Neural crest cell (in vitro differentiated cells): ENCODE measurements at regions not wholly inside any gene's neighbourhood (a gene's known extent, or its start where the extent isn't known, plus 50 kb on each side); places are given as distances from the start of the nearest gene placed in this dataset.
A peak's percentile ranks its signal among the peaks of the same experiment; 100 is the strongest.
"Not testable (repeated sequence)": the region's sequence is repeated elsewhere in the genome, so short reads cannot be mapped to it uniquely, and the experiment has no call there.

Source experiments
- DNase-seq: peaks from one replicate; pipeline ENCODE4 v3.0.0; 2021; ENCODE audit warnings: low read depth, mixed read lengths, low spot score
- H3K27ac Mint-ChIP-seq: one replicate; pipeline ENCODE4 v1.8.0; 2021; ENCODE audit warnings: mild to moderate bottlenecking, mixed read lengths; ENCODE audit not compliant: unreplicated experiment
- H3K27me3 Mint-ChIP-seq: 2 replicates; pipeline ENCODE4 v1.8.0; 2021; ENCODE audit warnings: low read depth, mild to moderate bottlenecking, mixed read lengths
- H3K36me3 Mint-ChIP-seq: 2 replicates; pipeline ENCODE4 v1.8.0; 2021; ENCODE audit warnings: low read depth, mild to moderate bottlenecking, mixed read lengths
- H3K4me1 Mint-ChIP-seq: 2 replicates; pipeline ENCODE4 v1.8.0; 2021; ENCODE audit warnings: mixed read lengths
- H3K4me3 Mint-ChIP-seq: one replicate; pipeline ENCODE4 v1.8.0; 2021; ENCODE audit warnings: mild to moderate bottlenecking, mixed read lengths
- H3K9me3 Mint-ChIP-seq: 2 replicates; pipeline ENCODE4 v1.8.0; 2021; ENCODE audit warnings: mixed read lengths
- TF ChIP-seq, protein P1 (sequence below): fragments of 200-600 bp; sonication (generic); conservative IDR thresholded peaks from 2 replicates; pipeline ENCODE4 v1.5.0; 2021; ENCODE audit warnings: antibody characterized with exemption, mild to moderate bottlenecking

DNA sequence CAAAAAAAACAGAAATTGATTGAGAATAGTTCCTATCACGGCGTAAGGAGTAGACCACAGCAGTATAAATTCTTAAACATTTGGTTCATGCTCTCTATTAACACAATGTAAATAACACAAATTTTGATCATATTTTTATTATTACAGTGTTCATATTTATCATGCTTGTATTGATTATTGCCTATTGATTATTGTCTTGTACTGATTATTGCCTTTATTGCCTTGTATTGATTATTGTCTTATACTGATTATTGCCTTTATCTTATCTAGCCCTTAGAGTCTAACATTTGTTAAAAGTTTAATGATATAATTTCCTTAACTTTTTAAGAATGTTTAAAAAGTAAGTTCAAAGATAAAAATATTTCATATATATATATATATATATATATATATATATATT is 460.7 kb downstream of the KCNT2 start:
- H3K9me3 Mint-ChIP-seq, result no peaks in the 10 kb centered on the region
- TF ChIP-seq, protein P1, sequence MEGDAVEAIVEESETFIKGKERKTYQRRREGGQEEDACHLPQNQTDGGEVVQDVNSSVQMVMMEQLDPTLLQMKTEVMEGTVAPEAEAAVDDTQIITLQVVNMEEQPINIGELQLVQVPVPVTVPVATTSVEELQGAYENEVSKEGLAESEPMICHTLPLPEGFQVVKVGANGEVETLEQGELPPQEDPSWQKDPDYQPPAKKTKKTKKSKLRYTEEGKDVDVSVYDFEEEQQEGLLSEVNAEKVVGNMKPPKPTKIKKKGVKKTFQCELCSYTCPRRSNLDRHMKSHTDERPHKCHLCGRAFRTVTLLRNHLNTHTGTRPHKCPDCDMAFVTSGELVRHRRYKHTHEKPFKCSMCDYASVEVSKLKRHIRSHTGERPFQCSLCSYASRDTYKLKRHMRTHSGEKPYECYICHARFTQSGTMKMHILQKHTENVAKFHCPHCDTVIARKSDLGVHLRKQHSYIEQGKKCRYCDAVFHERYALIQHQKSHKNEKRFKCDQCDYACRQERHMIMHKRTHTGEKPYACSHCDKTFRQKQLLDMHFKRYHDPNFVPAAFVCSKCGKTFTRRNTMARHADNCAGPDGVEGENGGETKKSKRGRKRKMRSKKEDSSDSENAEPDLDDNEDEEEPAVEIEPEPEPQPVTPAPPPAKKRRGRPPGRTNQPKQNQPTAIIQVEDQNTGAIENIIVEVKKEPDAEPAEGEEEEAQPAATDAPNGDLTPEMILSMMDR, result no peak
- H3K27me3 Mint-ChIP-seq, result no peaks in the 10 kb centered on the region
- no peaks in the 10 kb centered on the region for H3K36me3 Mint-ChIP-seq
- no peak overlapping the region for H3K4me3 Mint-ChIP-seq
- H3K4me1 Mint-ChIP-seq, result peaks cover 29% of the 10 kb centered on the region
- no peak for DNase-seq
- no peak overlapping the region for H3K27ac Mint-ChIP-seq

DNA sequence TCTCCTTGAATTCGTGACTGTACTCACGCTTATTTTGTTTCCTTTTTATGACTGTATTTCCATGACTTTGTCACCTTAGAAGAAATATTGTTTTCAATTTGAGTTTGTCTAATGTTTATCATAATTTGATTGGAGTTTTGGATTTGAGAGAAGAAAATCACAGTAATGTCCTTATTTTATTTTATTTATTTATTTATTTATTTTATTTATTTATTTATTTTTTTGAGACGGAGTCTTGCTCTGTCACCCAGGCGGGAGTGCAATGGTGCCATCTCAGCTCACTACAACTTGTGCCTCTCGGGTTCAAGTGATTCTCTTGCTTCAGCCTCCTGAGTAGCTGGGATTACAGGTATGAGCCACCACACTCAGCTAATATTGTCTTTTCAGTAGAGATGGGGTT is 463.1 kb downstream of the KCNT2 start:
- not testable (repeated sequence) for H3K4me3 Mint-ChIP-seq, H3K36me3 Mint-ChIP-seq
- H3K4me1 Mint-ChIP-seq, result peaks cover 45% of the 10 kb centered on the region

DNA sequence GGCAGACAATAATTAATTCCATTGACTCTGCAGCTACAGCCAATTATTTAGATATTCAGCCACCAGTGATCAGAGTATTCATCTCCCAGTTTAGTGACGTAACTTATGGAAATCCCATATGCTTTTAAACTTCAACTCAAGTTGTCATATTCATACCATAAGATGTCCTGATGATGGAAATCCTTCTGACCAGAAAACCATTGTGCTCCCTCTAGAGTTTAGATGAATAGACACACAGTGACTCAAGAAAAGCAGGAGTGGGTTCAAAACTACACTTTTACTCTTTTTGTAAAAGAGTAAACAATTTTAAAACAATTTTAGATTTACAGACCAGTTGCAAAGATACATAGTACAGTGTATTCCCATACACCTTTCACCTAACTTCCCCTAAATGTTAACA is 463.7 kb downstream of the KCNT2 start:
- no peak for DNase-seq
- TF ChIP-seq, protein P1, result no peak
- no peaks in the 10 kb centered on the region for H3K36me3 Mint-ChIP-seq
- no peaks in the 10 kb centered on the region for H3K27me3 Mint-ChIP-seq
- H3K9me3 Mint-ChIP-seq, result no peaks in the 10 kb centered on the region
- peaks cover 48% of the 10 kb centered on the region for H3K4me1 Mint-ChIP-seq
- no peak overlapping the region for H3K27ac Mint-ChIP-seq
- no peak overlapping the region for H3K4me3 Mint-ChIP-seq

More for the DNA sequence above, 463.1 kb downstream of the KCNT2 start:
- DNase-seq, H3K27me3 Mint-ChIP-seq, H3K27ac Mint-ChIP-seq, H3K9me3 Mint-ChIP-seq: not testable (repeated sequence)

DNA sequence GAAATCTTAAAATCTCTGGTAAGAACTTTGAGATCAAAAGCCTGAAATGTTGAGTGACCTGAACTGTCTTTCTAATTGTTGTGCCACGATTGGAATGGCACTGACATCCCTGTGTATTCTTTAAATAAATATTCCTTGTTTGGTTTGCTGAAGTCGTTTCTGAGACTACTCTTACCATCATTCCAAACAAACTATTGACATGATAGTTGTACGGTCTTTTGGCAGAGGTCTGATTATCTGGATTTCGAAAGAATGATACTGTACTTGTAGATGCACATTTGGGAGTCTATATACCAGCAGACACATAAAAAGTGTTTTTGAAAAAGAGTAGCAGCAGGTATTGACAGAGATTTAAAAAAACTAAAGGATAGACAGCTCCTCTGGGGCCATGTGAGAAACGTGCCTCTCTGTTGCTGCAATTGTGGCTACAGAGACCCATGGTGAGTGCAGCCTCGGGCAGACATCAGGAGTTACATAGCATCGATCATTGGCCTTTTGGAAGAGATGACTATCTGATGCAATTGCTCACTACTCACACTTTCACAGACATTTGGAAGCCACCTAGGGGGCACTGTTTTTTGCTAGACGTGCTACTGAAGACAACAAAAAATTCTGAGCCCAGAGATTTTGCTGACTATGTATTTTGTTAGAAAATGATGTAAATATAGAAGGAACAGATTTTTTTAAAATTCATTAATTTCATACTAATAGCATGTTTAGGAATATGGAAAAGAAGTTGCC is 464.5 kb downstream of the KCNT2 start:
- H3K4me3 Mint-ChIP-seq, result no peak overlapping the region
- TF ChIP-seq, protein P1, result peak; percentile 36
- no peaks in the 10 kb centered on the region for H3K36me3 Mint-ChIP-seq
- DNase-seq, result no peak
- H3K4me1 Mint-ChIP-seq, result peaks cover 48% of the 10 kb centered on the region
- no peaks in the 10 kb centered on the region for H3K27me3 Mint-ChIP-seq
- peaks cover 2% of the 10 kb centered on the region for H3K9me3 Mint-ChIP-seq
- H3K27ac Mint-ChIP-seq, result no peak overlapping the region

DNA sequence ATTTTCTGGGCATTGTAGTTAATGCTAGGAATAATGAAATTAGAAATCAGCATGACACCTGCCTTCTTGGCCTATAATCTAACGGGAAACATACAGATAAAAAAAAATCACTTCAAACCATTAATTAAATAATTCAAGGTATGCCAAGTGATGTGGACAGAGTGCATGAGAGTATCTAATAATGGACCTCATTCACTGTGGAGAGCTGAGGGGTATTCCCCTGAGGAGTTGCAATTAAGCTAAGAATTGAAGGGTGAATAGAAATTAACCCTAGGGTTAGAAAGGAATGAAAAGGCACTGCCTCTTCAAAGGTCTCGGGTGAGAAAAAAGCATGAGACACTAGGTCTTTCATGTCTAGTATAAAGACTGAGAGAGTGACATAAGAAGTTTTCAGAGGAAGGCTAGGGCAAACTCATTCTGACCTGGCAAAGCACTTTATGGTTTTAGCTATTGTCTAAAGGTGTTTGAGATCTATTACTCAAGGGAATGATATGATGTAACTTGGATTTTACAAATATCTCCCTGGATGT is 466.1 kb downstream of the KCNT2 start:
- H3K9me3 Mint-ChIP-seq, result peaks cover 2% of the 10 kb centered on the region
- H3K4me3 Mint-ChIP-seq, result peak overlapping the region; percentile 58
- peaks cover 48% of the 10 kb centered on the region for H3K4me1 Mint-ChIP-seq
- TF ChIP-seq, protein P1, result no peak
- peak overlapping the region; percentile 92 for H3K27ac Mint-ChIP-seq
- H3K27me3 Mint-ChIP-seq, result no peaks in the 10 kb centered on the region
- peaks cover 3% of the 10 kb centered on the region for H3K36me3 Mint-ChIP-seq
- DNase-seq, result no peak

DNA sequence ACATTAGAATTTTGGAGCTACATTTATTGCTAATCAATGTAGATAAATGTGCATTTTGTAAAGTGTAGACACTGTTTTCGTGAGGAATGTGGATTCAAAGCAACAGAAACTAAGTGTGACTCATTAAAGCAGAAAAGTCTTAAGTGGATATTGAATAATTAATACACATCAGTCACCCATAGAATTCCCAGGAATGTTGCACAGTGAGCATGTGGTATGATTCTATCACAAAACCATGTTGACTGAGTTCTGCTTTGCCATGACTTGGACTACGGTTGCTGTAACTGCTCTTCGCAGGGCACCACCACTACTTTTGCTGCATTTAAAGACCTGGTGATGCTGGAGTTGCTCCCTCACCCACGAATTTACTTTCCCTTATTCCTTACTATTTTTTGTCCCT is 471.8 kb downstream of the KCNT2 start:
- Mint-ChIP-seq H3K36me3 (peaks cover 3% of the 10 kb centered on the region), H3K9me3 (peaks cover 2% of the 10 kb centered on the region), H3K27me3 (no peaks in the 10 kb centered on the region), H3K4me3 (no peak overlapping the region), H3K4me1 (peaks cover 15% of the 10 kb centered on the region), H3K27ac (no peak overlapping the region)
- TF ChIP-seq, protein P1, result no peak
- DNase-seq, result no peak
